Duodenal mucosa (tissue), 2 donors: ENCODE measurements at regions not wholly inside any gene's neighbourhood (a gene's known extent, or its start where the extent isn't known, plus 50 kb on each side); places are given as distances from the start of the nearest gene placed in this dataset.

ENCODE experiments used
- H3K27ac ChIP-seq: one replicate; pipeline ENCODE4 v1.7.0; 2013; ENCODE audit warnings: low read depth, low read length
- H3K27me3 ChIP-seq, 2 donors: one replicate each; pipeline ENCODE4 v1.7.0; 2013; ENCODE audit warnings: low read length in 2 of 2, control low read depth in 1 of 2; ENCODE audit not compliant: insufficient read depth in 2 of 2, control insufficient read depth in 1 of 2
- H3K36me3 ChIP-seq, 2 donors: one replicate each; pipeline ENCODE4 v1.7.0; 2013; ENCODE audit warnings: low read length in 2 of 2, control low read depth in 1 of 2; ENCODE audit not compliant: insufficient read depth in 2 of 2, control insufficient read depth in 1 of 2
- H3K4me1 ChIP-seq, 2 donors: one replicate each; pipeline ENCODE4 v1.7.0; 2013; ENCODE audit warnings: low read length in 2 of 2, control low read depth in 1 of 2; ENCODE audit not compliant: insufficient read depth in 2 of 2, control insufficient read depth in 1 of 2
- H3K4me3 ChIP-seq, 2 donors: one replicate each; pipeline ENCODE4 v1.7.0; 2013; ENCODE audit warnings: low read length in 2 of 2, low read depth in 1 of 2
- H3K9ac ChIP-seq, 2 donors: one replicate each; pipeline ENCODE4 v1.7.0; 2013; ENCODE audit warnings: low read length in 2 of 2, low read depth in 1 of 2
- H3K9me3 ChIP-seq, 2 donors: one replicate each; pipeline ENCODE4 v1.7.0; 2013; ENCODE audit warnings: low read length in 2 of 2, control low read depth in 1 of 2; ENCODE audit not compliant: control insufficient read depth in 1 of 2

- Histone ChIP-seq H3K4me1 (no peaks in the 10 kb centered on the region), H3K9ac (no peak overlapping the region), H3K27ac (no peak overlapping the region), H3K4me3 (no peak overlapping the region), H3K36me3 (no peaks in the 10 kb centered on the region), H3K27me3 (no peaks in the 10 kb centered on the region), H3K9me3 (no peaks in the 10 kb centered on the region)
Observed at GRCh38 chr3:7793786-7794185, 707.8 kb upstream of the LMCD1 start.

GRCh38 chr3:7798276-7798675, 703.3 kb upstream of the LMCD1 start:
- H3K27me3 ChIP-seq: no peaks in the 10 kb centered on the region
- H3K27ac ChIP-seq: no peak overlapping the region
- no peaks in the 10 kb centered on the region for H3K9me3 ChIP-seq
- no peaks in the 10 kb centered on the region for H3K36me3 ChIP-seq
- no peaks in the 10 kb centered on the region for H3K4me1 ChIP-seq
- no peak overlapping the region for H3K4me3 ChIP-seq
- no peak overlapping the region for H3K9ac ChIP-seq

GRCh38 chr3:7800006-7800780, 701.4 kb upstream of the LMCD1 start:
- no peak overlapping the region for H3K4me3 ChIP-seq
- no peaks in the 10 kb centered on the region for H3K36me3 ChIP-seq
- no peak overlapping the region for H3K9ac ChIP-seq
- no peaks in the 10 kb centered on the region for H3K27me3 ChIP-seq
- H3K4me1 ChIP-seq: no peaks in the 10 kb centered on the region
- no peak overlapping the region for H3K27ac ChIP-seq
- H3K9me3 ChIP-seq: no peaks in the 10 kb centered on the region

GRCh38 chr3:7812490-7812889, 689.1 kb upstream of the LMCD1 start:
- Histone ChIP-seq H3K36me3 (no peaks in the 10 kb centered on the region), H3K4me3 (no peak overlapping the region), H3K27ac (no peak overlapping the region), H3K9me3 (no peaks in the 10 kb centered on the region), H3K4me1 (no peaks in the 10 kb centered on the region), H3K9ac (no peak overlapping the region), H3K27me3 (no peaks in the 10 kb centered on the region)

GRCh38 chr3:7813365-7813764, 688.3 kb upstream of the LMCD1 start:
- no peaks in the 10 kb centered on the region for H3K27me3 ChIP-seq
- no peaks in the 10 kb centered on the region for H3K9me3 ChIP-seq
- H3K4me3 ChIP-seq: no peak overlapping the region
- no peaks in the 10 kb centered on the region for H3K4me1 ChIP-seq
- H3K9ac ChIP-seq: no peak overlapping the region
- H3K36me3 ChIP-seq: no peaks in the 10 kb centered on the region
- no peak overlapping the region for H3K27ac ChIP-seq

- H3K9me3 ChIP-seq: no peaks in the 10 kb centered on the region
- no peaks in the 10 kb centered on the region for H3K4me1 ChIP-seq
- H3K27ac ChIP-seq: no peak overlapping the region
- no peak overlapping the region for H3K4me3 ChIP-seq
- no peaks in the 10 kb centered on the region for H3K36me3 ChIP-seq
- no peaks in the 10 kb centered on the region for H3K27me3 ChIP-seq
- H3K9ac ChIP-seq: no peak overlapping the region
Observed at GRCh38 chr3:7817239-7817638, 684.4 kb upstream of the LMCD1 start.

- Histone ChIP-seq H3K4me1 (no peaks in the 10 kb centered on the region), H3K36me3 (no peaks in the 10 kb centered on the region), H3K9me3 (peaks cover 0 to 6% of the 10 kb centered on the region in 2 donors), H3K27me3 (no peaks in the 10 kb centered on the region), H3K4me3 (no peak overlapping the region), H3K27ac (no peak overlapping the region), H3K9ac (no peak overlapping the region)
Observed at GRCh38 chr3:7820969-7821368, 680.7 kb upstream of the LMCD1 start.

GRCh38 chr3:7821858-7822257, 679.8 kb upstream of the LMCD1 start:
- Histone ChIP-seq H3K27me3 (no peaks in the 10 kb centered on the region), H3K36me3 (no peaks in the 10 kb centered on the region), H3K9ac (no peak overlapping the region), H3K4me3 (no peak overlapping the region), H3K9me3 (peaks cover 0 to 6% of the 10 kb centered on the region in 2 donors), H3K4me1 (no peaks in the 10 kb centered on the region), H3K27ac (no peak overlapping the region)

GRCh38 chr3:7841451-7841850, 660.2 kb upstream of the LMCD1 start:
- Histone ChIP-seq H3K27ac (no peak overlapping the region), H3K36me3 (no peaks in the 10 kb centered on the region), H3K4me1 (no peaks in the 10 kb centered on the region), H3K9me3 (no peaks in the 10 kb centered on the region), H3K27me3 (no peaks in the 10 kb centered on the region), H3K9ac (no peak overlapping the region), H3K4me3 (no peak overlapping the region)

- Histone ChIP-seq H3K4me1 (no peaks in the 10 kb centered on the region), H3K27me3 (no peaks in the 10 kb centered on the region), H3K27ac (no peak overlapping the region), H3K9ac (no peak overlapping the region), H3K4me3 (no peak overlapping the region), H3K36me3 (no peaks in the 10 kb centered on the region), H3K9me3 (no peaks in the 10 kb centered on the region)
Observed at GRCh38 chr3:7843441-7843840, 658.2 kb upstream of the LMCD1 start.
